ENCODE measurements at regions not wholly inside any gene's neighbourhood (a gene's known extent, or its start where the extent isn't known, plus 50 kb on each side); places are given as distances from the start of the nearest gene placed in this dataset.
"Not testable (repeated sequence)": the region's sequence is repeated elsewhere in the genome, so short reads cannot be mapped to it uniquely, and the experiment has no call there.

DNA sequence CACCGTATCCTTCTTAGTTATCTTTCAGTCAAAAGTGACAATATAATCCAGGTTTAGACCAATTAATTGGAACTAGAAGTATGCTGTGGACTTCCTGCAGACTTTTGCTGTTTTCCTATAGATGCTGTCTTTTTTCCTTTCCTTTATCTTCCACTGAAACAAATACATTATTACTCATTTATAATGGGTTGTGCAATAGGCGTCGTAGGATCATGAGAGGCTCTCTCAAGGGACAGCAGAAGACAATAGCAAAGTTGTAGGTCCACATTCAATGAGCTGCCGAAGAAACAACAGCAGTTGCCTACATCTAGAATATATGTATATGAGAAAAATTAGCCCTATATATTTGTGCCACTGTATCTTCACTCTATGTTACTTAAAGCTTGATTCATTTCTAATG lies 371.6 kb downstream of the AMY1C start:
- TF ChIP-seq PAX5 (IDR thresholded peaks at IDR 0.05; ENCODE audit: insufficient read depth, low read length, severe bottlenecking) (no peak), SPI1 (IDR thresholded peaks at IDR 0.05; ENCODE audit: low read depth, low read length) (no peak), TAF1 (IDR thresholded peaks at IDR 0.05; ENCODE audit: low read depth, low read length) (no peak)

GRCh38 chr1:104125266-104125665 lies 375.6 kb downstream of the AMY1C start:
- TF ChIP-seq TAF1 (IDR thresholded peaks at IDR 0.05; ENCODE audit: low read depth, low read length), result no peak
- no peak for TF ChIP-seq POLR2AphosphoS5 (IDR thresholded peaks at IDR 0.05; ENCODE audit: low read depth, low read length)
- no peak for TF ChIP-seq POU2F2 (IDR thresholded peaks at IDR 0.05; ENCODE audit: low read depth, low read length)
- TF ChIP-seq PAX5 (IDR thresholded peaks at IDR 0.05; ENCODE audit: insufficient read depth, low read length, severe bottlenecking), result no peak
- TF ChIP-seq SPI1 (IDR thresholded peaks at IDR 0.05; ENCODE audit: low read depth, low read length), result no peak
- TF ChIP-seq POLR2A (IDR thresholded peaks at IDR 0.05; ENCODE audit: low read depth, low read length), result no peak
- no peak for DNase-seq (ENCODE audit: insufficient read length, low spot score)
- FAIRE-seq, result no peak

More for the DNA sequence above, 371.6 kb downstream of the AMY1C start:
- FAIRE-seq, result no peak
- no peak for DNase-seq (ENCODE audit: insufficient read length, low spot score)

- DNase-seq (ENCODE audit: insufficient read length, low spot score) (no peak), FAIRE-seq (no peak)
- no peak for TF ChIP-seq POU2F2 (IDR thresholded peaks at IDR 0.05; ENCODE audit: low read depth, low read length)
Measured at GRCh38 chr1:104125970-104126369, 376.3 kb downstream of the AMY1C start.

DNA sequence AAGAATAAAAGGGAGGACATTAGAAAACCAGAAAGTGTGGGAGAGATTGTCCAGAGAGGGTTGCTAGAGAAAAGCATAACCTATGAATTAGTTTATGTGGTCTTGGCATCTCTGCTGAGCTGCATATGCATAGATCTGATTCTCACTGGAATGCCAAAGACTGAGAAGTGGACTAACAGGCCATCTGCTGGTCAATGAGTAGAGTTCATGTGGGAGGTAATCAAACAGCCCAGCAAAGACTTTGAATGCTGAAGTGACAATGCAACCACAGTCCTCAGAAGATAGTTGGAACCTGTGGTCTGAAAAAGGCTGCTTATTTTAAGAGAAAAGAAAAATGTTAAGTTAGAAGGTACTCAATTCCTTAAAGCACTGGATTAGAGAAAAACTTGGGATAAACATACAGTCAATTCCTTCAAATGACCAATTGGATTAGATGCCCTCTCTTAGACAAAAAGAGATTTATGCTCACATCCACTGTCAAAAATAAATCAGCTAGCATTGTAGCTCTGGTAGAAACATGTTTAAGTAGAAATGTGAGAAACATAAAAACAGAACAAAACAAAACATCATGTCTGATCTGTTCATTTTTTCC lies 382.8 kb downstream of the AMY1C start:
- no peak for FAIRE-seq
- TF ChIP-seq POLR2AphosphoS5 (IDR thresholded peaks at IDR 0.05; ENCODE audit: low read depth, low read length), result no peak
- TF ChIP-seq POLR2A (IDR thresholded peaks at IDR 0.05; ENCODE audit: low read depth, low read length), result no peak
- TF ChIP-seq SPI1 (IDR thresholded peaks at IDR 0.05; ENCODE audit: low read depth, low read length), result no peak
- TF ChIP-seq TAF1 (IDR thresholded peaks at IDR 0.05; ENCODE audit: low read depth, low read length), result no peak
- TF ChIP-seq POU2F2 (IDR thresholded peaks at IDR 0.05; ENCODE audit: low read depth, low read length), result no peak
- TF ChIP-seq PAX5 (IDR thresholded peaks at IDR 0.05; ENCODE audit: insufficient read depth, low read length, severe bottlenecking), result no peak
- no peak for DNase-seq (ENCODE audit: insufficient read length, low spot score)

DNA sequence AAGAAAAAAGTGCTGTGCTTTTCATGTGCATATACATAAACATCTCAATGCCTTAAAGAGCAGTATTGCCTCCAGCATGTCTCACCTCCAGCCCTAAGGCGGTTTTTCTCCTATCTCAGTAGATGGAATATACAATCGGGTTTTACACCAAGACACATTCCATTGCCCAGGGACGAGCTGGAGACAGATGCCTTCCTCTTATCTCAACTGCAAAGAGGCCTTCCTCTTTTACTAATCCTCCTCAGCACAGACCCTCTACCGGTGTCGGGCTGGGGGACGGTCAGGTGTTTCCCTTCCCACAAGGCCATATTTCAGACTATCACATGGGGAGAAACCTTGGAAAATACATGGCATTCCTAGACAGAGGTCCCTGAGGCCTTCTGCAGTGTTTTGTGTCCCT lies 385.3 kb downstream of the AMY1C start:
- FAIRE-seq; DNase-seq (ENCODE audit: insufficient read length, low spot score): not testable (repeated sequence)

DNA sequence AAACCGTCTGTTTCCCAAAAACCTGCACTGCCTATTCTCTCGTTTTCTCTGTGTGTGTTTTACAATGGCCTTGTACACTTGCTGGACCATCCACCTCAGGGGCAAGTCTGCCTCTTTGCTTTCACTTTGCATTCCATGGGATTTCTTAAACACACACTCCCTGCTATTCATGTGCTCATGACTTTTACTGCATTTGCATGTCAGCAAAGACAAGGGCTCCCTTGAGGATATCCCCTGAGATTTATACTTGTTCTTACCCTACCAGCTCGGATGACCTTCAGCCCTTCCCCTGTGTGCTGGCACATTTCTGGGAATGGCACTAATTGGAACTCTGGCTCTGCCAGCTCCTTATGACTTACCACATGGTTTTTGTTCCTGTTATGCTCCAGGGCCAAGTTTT lies 386.9 kb downstream of the AMY1C start:
- TF ChIP-seq TAF1 (IDR thresholded peaks at IDR 0.05; ENCODE audit: low read depth, low read length), result no peak
- TF ChIP-seq PAX5 (IDR thresholded peaks at IDR 0.05; ENCODE audit: insufficient read depth, low read length, severe bottlenecking), result no peak
- TF ChIP-seq POLR2AphosphoS5 (IDR thresholded peaks at IDR 0.05; ENCODE audit: low read depth, low read length), result no peak
- no peak for TF ChIP-seq POU2F2 (IDR thresholded peaks at IDR 0.05; ENCODE audit: low read depth, low read length)
- no peak for TF ChIP-seq POLR2A (IDR thresholded peaks at IDR 0.05; ENCODE audit: low read depth, low read length)
- no peak for TF ChIP-seq SPI1 (IDR thresholded peaks at IDR 0.05; ENCODE audit: low read depth, low read length)
- DNase-seq (ENCODE audit: insufficient read length, low spot score) (no peak), FAIRE-seq (no peak)

DNA sequence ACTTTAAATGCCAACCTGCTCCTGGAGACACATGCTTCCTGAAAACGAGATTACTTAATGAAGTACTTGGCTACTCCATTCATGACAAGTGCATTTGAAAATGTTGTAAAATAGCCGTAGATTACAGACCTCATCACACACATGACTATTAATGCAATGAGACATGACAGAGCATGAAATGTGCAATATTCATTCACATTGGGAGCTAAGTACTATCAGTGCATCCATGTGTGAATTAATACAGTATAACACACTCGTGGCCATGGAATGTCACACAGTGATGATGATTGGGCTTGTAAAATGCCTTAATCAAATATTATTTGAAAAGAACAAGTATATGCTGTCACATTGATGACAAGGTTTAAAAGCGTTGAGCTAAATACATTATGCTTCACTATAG lies 407.0 kb downstream of the AMY1C start:
- DNase-seq (ENCODE audit: insufficient read length, low spot score), result no peak

DNA sequence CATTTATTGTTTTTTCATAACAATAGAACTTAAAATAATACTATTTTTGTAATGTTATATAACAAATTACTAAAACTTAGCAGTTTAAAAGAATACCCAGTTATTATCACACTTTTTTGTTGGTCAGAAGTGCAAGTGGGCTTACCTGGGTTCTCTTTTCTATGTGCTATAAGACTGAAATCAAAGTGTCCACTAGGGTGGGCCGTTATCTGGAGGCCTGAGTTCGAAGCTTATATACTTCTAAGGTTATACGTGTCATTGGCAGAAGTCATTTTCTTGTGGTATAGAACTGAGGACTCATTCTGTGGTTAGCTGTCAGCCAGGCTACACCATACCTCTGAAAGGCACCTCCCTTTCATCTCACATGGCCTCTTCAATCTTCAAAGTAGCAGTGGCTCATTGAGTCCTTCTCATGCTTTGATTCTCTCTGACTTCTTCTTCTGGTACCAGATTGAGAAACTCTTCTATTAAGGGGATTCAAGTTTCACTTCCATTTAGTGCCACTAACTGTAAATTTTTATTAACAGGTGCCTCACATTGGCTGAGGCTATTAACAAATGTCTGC lies 414.3 kb downstream of the AMY1C start:
- no peak for FAIRE-seq
- no peak for DNase-seq (ENCODE audit: insufficient read length, low spot score)
- TF ChIP-seq POLR2A (IDR thresholded peaks at IDR 0.05; ENCODE audit: low read depth, low read length), result no peak
- no peak for TF ChIP-seq SPI1 (IDR thresholded peaks at IDR 0.05; ENCODE audit: low read depth, low read length)
- TF ChIP-seq POU2F2 (IDR thresholded peaks at IDR 0.05; ENCODE audit: low read depth, low read length), result no peak

More for the DNA sequence above, 407.0 kb downstream of the AMY1C start:
- TF ChIP-seq TAF1 (IDR thresholded peaks at IDR 0.05; ENCODE audit: low read depth, low read length) (no peak), POLR2AphosphoS5 (IDR thresholded peaks at IDR 0.05; ENCODE audit: low read depth, low read length) (no peak)
- FAIRE-seq, result no peak

- TF ChIP-seq POU2F2 (IDR thresholded peaks at IDR 0.05; ENCODE audit: low read depth, low read length) (no peak), POLR2AphosphoS5 (IDR thresholded peaks at IDR 0.05; ENCODE audit: low read depth, low read length) (no peak), SPI1 (IDR thresholded peaks at IDR 0.05; ENCODE audit: low read depth, low read length) (no peak), TAF1 (IDR thresholded peaks at IDR 0.05; ENCODE audit: low read depth, low read length) (no peak), PAX5 (IDR thresholded peaks at IDR 0.05; ENCODE audit: insufficient read depth, low read length, severe bottlenecking) (no peak), POLR2A (IDR thresholded peaks at IDR 0.05; ENCODE audit: low read depth, low read length) (no peak)
- FAIRE-seq (no peak), DNase-seq (ENCODE audit: insufficient read length, low spot score) (no peak)
Measured at GRCh38 chr1:104172243-104172681, 422.6 kb downstream of the AMY1C start.

DNA sequence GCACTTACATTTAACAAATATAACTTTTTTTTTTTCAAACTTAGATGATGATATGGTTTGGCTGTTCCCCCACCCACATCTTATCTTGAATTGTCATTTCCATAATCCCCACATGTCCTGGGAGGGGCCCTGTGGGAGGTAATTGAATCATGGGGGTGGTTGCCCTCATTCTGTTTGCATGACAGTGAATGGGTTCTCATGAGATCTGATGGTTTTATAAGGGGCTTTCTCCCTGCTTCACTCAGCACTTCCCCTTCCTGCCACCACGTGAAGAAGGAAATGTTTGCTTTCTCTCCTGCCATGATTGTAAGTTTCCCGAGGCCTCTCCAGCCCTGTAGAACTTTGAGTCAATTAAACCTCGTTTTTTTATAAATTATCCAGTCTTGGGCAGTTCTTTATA lies 432.6 kb downstream of the AMY1C start:
- FAIRE-seq (no peak), DNase-seq (ENCODE audit: insufficient read length, low spot score) (no peak)
- no peak for TF ChIP-seq PAX5 (IDR thresholded peaks at IDR 0.05; ENCODE audit: insufficient read depth, low read length, severe bottlenecking)
- no peak for TF ChIP-seq POU2F2 (IDR thresholded peaks at IDR 0.05; ENCODE audit: low read depth, low read length)
- no peak for TF ChIP-seq TAF1 (IDR thresholded peaks at IDR 0.05; ENCODE audit: low read depth, low read length)
- no peak for TF ChIP-seq POLR2AphosphoS5 (IDR thresholded peaks at IDR 0.05; ENCODE audit: low read depth, low read length)
- TF ChIP-seq SPI1 (IDR thresholded peaks at IDR 0.05; ENCODE audit: low read depth, low read length), result 0 out of 2 replicates have a peak, but pooled peaks have one; percentile 27
- no peak for TF ChIP-seq POLR2A (IDR thresholded peaks at IDR 0.05; ENCODE audit: low read depth, low read length)

GRCh38 chr1:104189207-104189606 lies 439.5 kb downstream of the AMY1C start:
- FAIRE-seq (no peak), DNase-seq (ENCODE audit: insufficient read length, low spot score) (no peak)
- TF ChIP-seq SPI1 (IDR thresholded peaks at IDR 0.05; ENCODE audit: low read depth, low read length) (no peak), PAX5 (IDR thresholded peaks at IDR 0.05; ENCODE audit: insufficient read depth, low read length, severe bottlenecking) (no peak), TAF1 (IDR thresholded peaks at IDR 0.05; ENCODE audit: low read depth, low read length) (no peak), POLR2A (IDR thresholded peaks at IDR 0.05; ENCODE audit: low read depth, low read length) (no peak), POU2F2 (IDR thresholded peaks at IDR 0.05; ENCODE audit: low read depth, low read length) (no peak), POLR2AphosphoS5 (IDR thresholded peaks at IDR 0.05; ENCODE audit: low read depth, low read length) (no peak)
